ENCODE measurements at regions not wholly inside any gene's neighbourhood (a gene's known extent, or its start where the extent isn't known, plus 50 kb on each side); places are given as distances from the start of the nearest gene placed in this dataset.

DNA sequence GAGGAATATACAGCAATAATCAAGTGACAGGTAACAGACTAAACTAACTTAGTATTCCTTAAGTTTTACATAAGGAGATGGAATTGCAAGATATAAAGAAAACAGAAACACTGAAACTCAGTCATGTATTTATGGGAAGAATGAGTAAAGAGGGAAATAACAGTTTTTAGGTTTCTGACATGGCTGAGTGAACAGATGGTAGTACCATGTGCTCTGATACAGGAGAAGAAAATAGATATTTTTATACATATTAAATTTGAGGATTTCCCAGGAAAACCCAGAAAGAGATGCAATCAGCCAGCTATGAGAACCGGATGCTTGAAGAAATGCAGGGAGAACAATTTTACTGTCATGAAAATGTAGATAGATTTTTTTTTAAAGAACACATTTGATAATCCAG is 669.5 kb upstream of the GRM3 start:
- H2AFZ ChIP-seq (ENCODE audit: low read length) = no peak overlapping the region
- H3K4ac ChIP-seq (replicated peaks; ENCODE audit: insufficient read length, low read depth, low read length) = no peak overlapping the region
- H3K79me1 ChIP-seq (ENCODE audit: low read depth, low read length) = no peaks in the 10 kb centered on the region
- FAIRE-seq (no peak), DNase-seq (ENCODE audit: low read depth in 1 of 2, low spot score in 2 of 2) (no peak)
- H3K14ac ChIP-seq (ENCODE audit: insufficient read length) = no peak overlapping the region
- H2BK20ac ChIP-seq (ENCODE audit: low read length) = no peak overlapping the region
- H3K9ac ChIP-seq (replicated peaks in 1 of 4; ENCODE audit: extremely low read depth in 1 of 4, low read depth in 3 of 4, low read length in 3 of 4) = no peak overlapping the region
- H3K23me2 ChIP-seq (ENCODE audit: low read depth, low read length) = no peaks in the 10 kb centered on the region
- H3K36me3 ChIP-seq (ENCODE audit: control insufficient read depth in 2 of 4, insufficient read depth in 4 of 4, low read length in 3 of 4) = no peaks in the 10 kb centered on the region
- no peak overlapping the region for H3K4me2 ChIP-seq (ENCODE audit: insufficient read depth in 1 of 2, low read depth in 2 of 2, low read length in 2 of 2)
- WGBS, 2 experiments (ENCODE audit: extremely low coverage in 1 of 2, insufficient coverage in 1 of 2, insufficient read length in 1 of 2, insufficient replicate concordance in 2 of 2, low coverage in 1 of 2, low lambda C conversion rate in 2 of 2, missing lambda C conversion rate in 1 of 2) = 75% methylated on average over 1 of the region's 1 CpG; no CpG with 5 or more reads in 1 of the 2 experiments
- no peaks in the 10 kb centered on the region for H3K9me3 ChIP-seq (ENCODE audit: insufficient read depth in 2 of 2, low read depth in 1 of 2, low read length in 1 of 2)
- TF ChIP-seq PHF8 (conservative IDR thresholded peaks at IDR 0.05; ENCODE audit: low read depth, low read length) (no peak), CREB1 (IDR thresholded peaks at IDR 0.05) (no peak), ASH2L (IDR thresholded peaks at IDR 0.05; ENCODE audit: low read length) (no peak), TEAD4 (IDR thresholded peaks at IDR 0.05; ENCODE audit: low read depth, low read length) (no peak), SAP30 (IDR thresholded peaks at IDR 0.05; ENCODE audit: insufficient read depth, insufficient replicate concordance, low read length) (no peak), KDM4A (IDR thresholded peaks at IDR 0.05; ENCODE audit: low read depth, low read length, severe bottlenecking) (no peak), TBP (IDR thresholded peaks at IDR 0.05; ENCODE audit: low read depth, low read length) (no peak), POLR2AphosphoS5 (IDR thresholded peaks at IDR 0.05; ENCODE audit: low read depth, low read length) (no peak), SUZ12 (IDR thresholded peaks at IDR 0.05; ENCODE audit: low read length) (no peak)
- TF ChIP-seq, protein P1, sequence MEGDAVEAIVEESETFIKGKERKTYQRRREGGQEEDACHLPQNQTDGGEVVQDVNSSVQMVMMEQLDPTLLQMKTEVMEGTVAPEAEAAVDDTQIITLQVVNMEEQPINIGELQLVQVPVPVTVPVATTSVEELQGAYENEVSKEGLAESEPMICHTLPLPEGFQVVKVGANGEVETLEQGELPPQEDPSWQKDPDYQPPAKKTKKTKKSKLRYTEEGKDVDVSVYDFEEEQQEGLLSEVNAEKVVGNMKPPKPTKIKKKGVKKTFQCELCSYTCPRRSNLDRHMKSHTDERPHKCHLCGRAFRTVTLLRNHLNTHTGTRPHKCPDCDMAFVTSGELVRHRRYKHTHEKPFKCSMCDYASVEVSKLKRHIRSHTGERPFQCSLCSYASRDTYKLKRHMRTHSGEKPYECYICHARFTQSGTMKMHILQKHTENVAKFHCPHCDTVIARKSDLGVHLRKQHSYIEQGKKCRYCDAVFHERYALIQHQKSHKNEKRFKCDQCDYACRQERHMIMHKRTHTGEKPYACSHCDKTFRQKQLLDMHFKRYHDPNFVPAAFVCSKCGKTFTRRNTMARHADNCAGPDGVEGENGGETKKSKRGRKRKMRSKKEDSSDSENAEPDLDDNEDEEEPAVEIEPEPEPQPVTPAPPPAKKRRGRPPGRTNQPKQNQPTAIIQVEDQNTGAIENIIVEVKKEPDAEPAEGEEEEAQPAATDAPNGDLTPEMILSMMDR (IDR thresholded peaks at IDR 0.05; ENCODE audit: control extremely low read depth in 1 of 3, insufficient read depth in 1 of 3, low read depth in 1 of 3, low read length in 3 of 3) = no peak
- TF ChIP-seq, protein P2, sequence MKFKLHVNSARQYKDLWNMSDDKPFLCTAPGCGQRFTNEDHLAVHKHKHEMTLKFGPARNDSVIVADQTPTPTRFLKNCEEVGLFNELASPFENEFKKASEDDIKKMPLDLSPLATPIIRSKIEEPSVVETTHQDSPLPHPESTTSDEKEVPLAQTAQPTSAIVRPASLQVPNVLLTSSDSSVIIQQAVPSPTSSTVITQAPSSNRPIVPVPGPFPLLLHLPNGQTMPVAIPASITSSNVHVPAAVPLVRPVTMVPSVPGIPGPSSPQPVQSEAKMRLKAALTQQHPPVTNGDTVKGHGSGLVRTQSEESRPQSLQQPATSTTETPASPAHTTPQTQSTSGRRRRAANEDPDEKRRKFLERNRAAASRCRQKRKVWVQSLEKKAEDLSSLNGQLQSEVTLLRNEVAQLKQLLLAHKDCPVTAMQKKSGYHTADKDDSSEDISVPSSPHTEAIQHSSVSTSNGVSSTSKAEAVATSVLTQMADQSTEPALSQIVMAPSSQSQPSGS (IDR thresholded peaks at IDR 0.05; ENCODE audit: low read length) = no peak
- no peak overlapping the region for H2BK5ac ChIP-seq (ENCODE audit: low read depth, low read length)
- no peak overlapping the region for H2BK120ac ChIP-seq (replicated peaks; ENCODE audit: low read depth, low read length)
- H2AK5ac ChIP-seq (ENCODE audit: low read depth, low read length) = no peak overlapping the region
- ChIA-PET CTCF (ENCODE audit: partially characterized antibody) (no interaction called here), POLR2A (ENCODE audit: partially characterized antibody) (no interaction called here)
- H3K23ac ChIP-seq (ENCODE audit: insufficient read length) = no peak overlapping the region
- no peak overlapping the region for H4K8ac ChIP-seq (ENCODE audit: extremely low read depth, insufficient read depth, low read length)
- H4K20me1 ChIP-seq (replicated peaks in 1 of 2; ENCODE audit: control insufficient read depth in 1 of 2, insufficient read depth in 2 of 2, low read length in 2 of 2) = no peaks in the 10 kb centered on the region
- H2BK15ac ChIP-seq (ENCODE audit: low read length) = no peak overlapping the region
- no peaks in the 10 kb centered on the region for H3K27me3 ChIP-seq (replicated peaks in 1 of 4; ENCODE audit: control insufficient read depth in 3 of 4, extremely low read depth in 1 of 4, insufficient read depth in 3 of 4, low read length in 3 of 4)
- no peak overlapping the region for H4K91ac ChIP-seq (replicated peaks; ENCODE audit: insufficient read length, low read length)
- H3K18ac ChIP-seq (ENCODE audit: extremely low read depth, low read length) = no peak overlapping the region
- H3K56ac ChIP-seq (replicated peaks; ENCODE audit: insufficient read length, low read depth, low read length) = no peak overlapping the region
- H4K5ac ChIP-seq (ENCODE audit: insufficient read length, low read depth, low read length) = no peak overlapping the region
- no peak overlapping the region for H3K4me3 ChIP-seq (ENCODE audit: extremely low read depth in 1 of 4, insufficient read depth in 2 of 4, low read depth in 3 of 4, low read length in 4 of 4)
- no peaks in the 10 kb centered on the region for H3K79me2 ChIP-seq (ENCODE audit: control insufficient read depth in 1 of 2, insufficient read depth in 2 of 2, low read length in 2 of 2)
- H2BK12ac ChIP-seq (ENCODE audit: low read depth, low read length) = no peak overlapping the region
- H3K4me1 ChIP-seq (replicated peaks in 1 of 4; ENCODE audit: control insufficient read depth in 3 of 4, insufficient read depth in 4 of 4, low read length in 3 of 4) = peaks cover 0 to 3% (median 1%) of the 10 kb centered on the region in 4 experiments; a peak in 1 of 7 replicates
- H3K27ac ChIP-seq (ENCODE audit: low read depth, low read length) = no peak overlapping the region

Measured in H1 (cell line).